ENCODE measurements at regions not wholly inside any gene's neighbourhood (a gene's known extent, or its start where the extent isn't known, plus 50 kb on each side); places are given as distances from the start of the nearest gene placed in this dataset.

DNA sequence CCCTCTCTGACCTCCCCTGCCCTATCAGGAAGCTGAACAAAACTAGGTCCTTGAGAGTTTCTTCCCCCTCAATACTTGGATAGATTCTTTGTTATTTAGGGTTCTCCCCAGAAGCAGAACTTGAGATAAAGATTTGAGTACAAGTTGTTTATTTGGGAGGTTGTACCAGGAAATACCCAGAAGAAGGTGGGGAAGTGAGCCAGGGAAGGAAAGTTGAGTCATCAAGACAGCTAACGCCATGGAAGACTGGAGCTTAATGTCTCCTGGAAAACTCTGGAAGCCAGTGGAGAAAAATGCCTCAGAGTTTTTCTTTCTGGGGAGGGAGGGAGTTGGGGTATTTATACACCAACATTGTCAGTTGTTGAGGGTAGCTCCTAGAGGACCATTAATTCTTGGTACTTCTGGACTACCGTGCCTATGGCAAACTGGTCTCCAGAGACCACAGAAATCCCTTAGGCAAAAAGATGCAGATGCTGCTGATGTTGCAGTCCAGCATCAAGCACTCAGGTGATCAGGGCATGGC is 102.6 kb upstream of the ZFP64 start:
- TF ChIP-seq, protein P1, sequence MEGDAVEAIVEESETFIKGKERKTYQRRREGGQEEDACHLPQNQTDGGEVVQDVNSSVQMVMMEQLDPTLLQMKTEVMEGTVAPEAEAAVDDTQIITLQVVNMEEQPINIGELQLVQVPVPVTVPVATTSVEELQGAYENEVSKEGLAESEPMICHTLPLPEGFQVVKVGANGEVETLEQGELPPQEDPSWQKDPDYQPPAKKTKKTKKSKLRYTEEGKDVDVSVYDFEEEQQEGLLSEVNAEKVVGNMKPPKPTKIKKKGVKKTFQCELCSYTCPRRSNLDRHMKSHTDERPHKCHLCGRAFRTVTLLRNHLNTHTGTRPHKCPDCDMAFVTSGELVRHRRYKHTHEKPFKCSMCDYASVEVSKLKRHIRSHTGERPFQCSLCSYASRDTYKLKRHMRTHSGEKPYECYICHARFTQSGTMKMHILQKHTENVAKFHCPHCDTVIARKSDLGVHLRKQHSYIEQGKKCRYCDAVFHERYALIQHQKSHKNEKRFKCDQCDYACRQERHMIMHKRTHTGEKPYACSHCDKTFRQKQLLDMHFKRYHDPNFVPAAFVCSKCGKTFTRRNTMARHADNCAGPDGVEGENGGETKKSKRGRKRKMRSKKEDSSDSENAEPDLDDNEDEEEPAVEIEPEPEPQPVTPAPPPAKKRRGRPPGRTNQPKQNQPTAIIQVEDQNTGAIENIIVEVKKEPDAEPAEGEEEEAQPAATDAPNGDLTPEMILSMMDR (IDR thresholded peaks at IDR 0.05; ENCODE audit: low read length), result no peak
- no peak for TF ChIP-seq EZH2 (optimal IDR thresholded peaks at IDR 0.05; ENCODE audit: low read depth, low read length)
- TF ChIP-seq EZH2phosphoT487 (IDR thresholded peaks at IDR 0.05; ENCODE audit: low read length), result no peak

Measured in MM.1S (cell line).